Erythroblast (primary cell): ENCODE measurements at regions not wholly inside any gene's neighbourhood (a gene's known extent, or its start where the extent isn't known, plus 50 kb on each side); places are given as distances from the start of the nearest gene placed in this dataset.

ENCODE experiments used
- GATA1 ChIP-seq: IDR thresholded peaks from 2 replicates; pipeline ENCODE4 v1.6.1; 2011; ENCODE audit warnings: low read depth, mild to moderate bottlenecking, control low read depth, low read length, moderate library complexity
- POLR2A ChIP-seq: IDR thresholded peaks from 2 replicates; pipeline ENCODE4 v1.6.1; 2011; ENCODE audit warnings: mild to moderate bottlenecking, low read length

- no peak for TF ChIP-seq GATA1
- no peak for TF ChIP-seq POLR2A
Observed at GRCh38 chr2:126370201-126370600, 285.8 kb upstream of the GYPC start.
